NT2/D1 (cell line): ENCODE measurements at regions not wholly inside any gene's neighbourhood (a gene's known extent, or its start where the extent isn't known, plus 50 kb on each side); places are given as distances from the start of the nearest gene placed in this dataset.

ENCODE experiments used
- SUZ12 ChIP-seq: IDR thresholded peaks from 2 replicates; pipeline ENCODE4 v1.6.1; 2011; ENCODE audit not compliant: insufficient read length, insufficient read depth; ENCODE audit errors: extremely low read depth
- YY1 ChIP-seq: IDR thresholded peaks from 2 replicates; pipeline ENCODE4 v1.6.1; 2011; ENCODE audit not compliant: insufficient read length, insufficient read depth
- ZNF274 ChIP-seq: IDR thresholded peaks from 2 replicates; pipeline ENCODE4 v1.6.1; 2011; ENCODE audit warnings: mild to moderate bottlenecking, low read depth, low read length

- TF ChIP-seq YY1 (no peak), SUZ12 (no peak), ZNF274 (no peak)
Measured at GRCh38 chr12:93020631-93021597, 91.8 kb upstream of the EEA1 start.
